ENCODE measurements at regions not wholly inside any gene's neighbourhood (a gene's known extent, or its start where the extent isn't known, plus 50 kb on each side); places are given as distances from the start of the nearest gene placed in this dataset.
"Not testable (repeated sequence)": the region's sequence is repeated elsewhere in the genome, so short reads cannot be mapped to it uniquely, and the experiment has no call there.

DNA sequence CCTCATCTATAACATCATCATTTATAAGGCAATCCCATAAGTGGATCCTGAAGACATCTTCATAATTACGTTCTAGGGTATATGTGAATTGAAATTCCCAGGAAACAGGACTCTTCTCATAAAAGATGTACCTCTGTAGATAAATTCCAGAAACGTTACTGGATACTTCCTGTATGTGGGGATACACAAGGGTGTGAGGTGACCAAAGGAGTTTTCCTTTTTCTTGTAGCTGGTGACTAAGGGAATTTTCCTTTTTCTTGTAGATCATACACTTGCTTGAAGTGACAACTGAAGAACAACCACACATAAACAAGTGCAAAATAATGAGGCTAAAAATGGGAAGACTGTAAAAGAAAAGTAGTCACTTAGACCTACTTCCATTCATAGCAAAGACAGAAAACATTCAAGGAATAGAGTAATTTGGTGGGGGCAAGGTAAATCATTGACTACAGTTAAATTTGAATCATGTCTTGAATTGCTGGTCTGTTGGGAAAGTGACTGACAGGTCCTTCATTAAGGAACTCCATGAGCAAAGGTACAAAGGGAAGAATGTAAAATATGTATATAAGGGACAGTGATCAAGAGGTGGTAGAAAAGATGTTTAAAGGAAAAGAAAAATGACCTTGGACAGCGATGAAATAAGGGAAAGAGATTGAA is 53.2 kb upstream of the UBE2E3 start:
- DNase-seq, result no peak

DNA sequence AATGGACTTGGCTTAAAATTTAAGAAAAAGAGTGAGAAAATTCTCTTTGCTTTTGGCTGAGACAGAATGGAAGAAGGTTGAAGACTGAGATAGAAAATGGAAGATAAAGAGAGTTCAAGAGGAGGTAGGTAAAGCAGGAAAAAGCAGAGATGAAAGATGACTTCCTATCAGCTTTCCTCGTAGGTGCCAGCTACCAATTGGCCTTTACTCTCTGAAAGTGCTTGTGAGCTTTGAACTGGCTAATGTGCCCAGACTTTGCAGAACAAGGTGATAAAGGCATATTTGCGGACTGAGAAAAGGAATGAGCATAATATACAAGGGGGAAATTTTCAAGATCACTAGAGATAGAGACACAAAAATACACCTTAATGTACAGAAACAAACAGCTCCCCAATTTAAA is 54.7 kb upstream of the UBE2E3 start:
- DNase-seq, result no peak

DNA sequence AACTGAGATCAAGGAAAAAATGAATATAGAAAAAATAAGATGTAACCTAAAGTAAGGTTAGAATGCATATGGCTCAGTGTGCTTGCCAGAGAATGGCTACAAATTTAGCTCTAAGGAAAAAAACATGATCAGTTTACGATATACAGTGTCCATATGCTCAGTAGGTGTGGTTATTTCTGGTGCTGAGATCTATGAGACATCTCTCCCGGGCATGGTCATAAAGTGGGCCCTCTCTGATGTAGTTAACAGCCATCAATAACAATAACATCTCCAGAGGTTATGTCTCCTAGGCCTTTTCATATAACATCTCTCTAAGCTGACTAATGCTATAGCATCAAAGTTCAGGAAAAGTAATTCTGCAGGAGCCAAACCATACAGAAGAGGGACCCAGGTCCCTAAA is 56.3 kb upstream of the UBE2E3 start:
- no peak for DNase-seq

DNA sequence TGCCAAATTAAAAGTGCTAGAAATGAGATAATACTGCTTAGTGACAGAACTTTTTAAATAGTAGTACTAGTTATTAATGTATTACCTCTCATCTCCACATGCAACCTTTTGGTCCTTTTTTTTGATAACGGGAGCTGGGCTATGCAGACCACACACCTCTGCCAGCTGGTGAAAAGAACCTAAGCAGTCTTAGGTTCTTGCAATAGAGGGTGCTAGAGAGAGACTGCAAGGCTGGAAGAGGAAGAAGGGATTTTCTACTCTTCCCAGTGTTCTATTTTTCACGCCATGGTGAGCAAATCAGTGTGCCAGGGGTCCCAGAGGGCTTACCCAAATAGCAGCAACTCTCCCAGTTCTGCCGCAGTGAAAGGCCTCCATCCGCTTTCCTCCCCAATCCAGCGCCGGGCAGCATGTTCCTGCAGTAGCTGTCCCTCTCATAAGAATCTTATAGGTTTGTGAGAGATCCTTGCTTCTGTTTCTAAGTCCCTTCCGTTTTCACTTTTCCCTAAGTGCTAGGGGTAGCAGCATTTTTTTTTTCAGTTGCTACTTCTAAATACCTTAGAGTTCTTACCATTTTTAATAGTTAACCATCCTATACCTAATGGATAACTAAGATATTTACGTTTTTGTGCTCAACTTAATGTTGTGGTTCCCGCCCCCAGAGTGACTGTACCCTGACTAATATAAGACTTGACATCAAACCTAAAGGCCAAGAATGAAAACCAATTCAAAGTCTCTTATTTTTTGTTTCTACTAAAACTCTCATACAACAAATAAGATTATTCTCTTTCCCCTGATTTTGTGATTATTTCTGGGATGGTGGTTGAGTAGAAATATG is 69.4 kb upstream of the UBE2E3 start:
- DNase-seq, result no peak

DNA sequence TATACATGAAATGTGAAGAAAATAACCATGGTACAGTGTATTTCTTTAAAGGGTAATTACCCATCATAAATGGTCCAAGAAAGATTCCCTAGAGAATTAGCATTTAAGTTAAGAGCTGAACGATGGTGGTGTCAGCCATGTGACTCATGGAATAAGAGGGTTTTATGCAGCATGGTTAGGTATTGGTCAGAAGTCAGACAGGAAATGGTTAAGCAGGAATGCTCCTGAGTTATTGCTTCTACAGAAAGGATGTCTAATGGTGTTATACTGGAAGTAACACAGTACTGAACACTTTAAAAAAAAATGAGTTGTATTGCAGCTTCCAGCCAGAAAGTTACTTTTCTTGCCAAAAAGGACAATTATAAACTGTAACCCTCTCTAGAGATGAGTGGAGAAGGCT is 72.7 kb upstream of the UBE2E3 start:
- DNase-seq, result no peak

DNA sequence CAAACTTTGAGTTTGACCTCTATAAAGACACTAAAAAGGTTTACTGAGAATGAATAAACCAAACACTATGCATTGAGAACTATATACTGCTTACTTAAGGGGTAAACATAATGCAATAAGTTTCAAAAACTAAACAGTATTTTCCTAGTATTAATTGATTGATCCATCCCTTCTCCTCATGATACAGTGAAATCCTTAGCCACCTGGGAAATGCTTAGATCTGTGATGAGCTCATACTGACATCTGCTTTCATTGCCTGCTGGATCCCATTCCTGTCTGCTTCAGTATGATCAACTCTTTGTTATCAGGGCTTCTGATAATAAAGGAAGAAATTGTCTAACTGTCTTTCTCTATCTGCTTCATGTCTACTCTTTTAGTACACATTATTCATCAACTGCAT is 74.9 kb upstream of the UBE2E3 start:
- no peak for DNase-seq

DNA sequence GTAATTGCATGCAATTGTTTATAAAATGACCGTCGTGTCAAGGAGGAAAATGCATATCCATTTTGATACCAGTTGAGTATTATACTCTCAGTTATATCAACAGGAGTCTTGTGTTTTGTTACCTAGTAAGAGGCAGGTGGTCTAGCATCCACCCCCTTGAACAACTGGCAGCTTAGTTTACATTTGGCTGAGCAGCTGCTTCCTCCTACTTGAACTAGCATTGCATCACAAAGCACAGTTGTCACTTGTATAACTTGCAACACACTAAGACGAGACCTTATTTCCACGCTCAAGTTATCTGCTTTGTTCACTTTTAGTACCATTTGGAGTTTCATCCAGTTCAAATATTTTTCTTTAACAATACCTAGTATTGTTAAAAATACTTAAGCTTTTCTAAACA is 75.4 kb upstream of the UBE2E3 start:
- no peak for DNase-seq

DNA sequence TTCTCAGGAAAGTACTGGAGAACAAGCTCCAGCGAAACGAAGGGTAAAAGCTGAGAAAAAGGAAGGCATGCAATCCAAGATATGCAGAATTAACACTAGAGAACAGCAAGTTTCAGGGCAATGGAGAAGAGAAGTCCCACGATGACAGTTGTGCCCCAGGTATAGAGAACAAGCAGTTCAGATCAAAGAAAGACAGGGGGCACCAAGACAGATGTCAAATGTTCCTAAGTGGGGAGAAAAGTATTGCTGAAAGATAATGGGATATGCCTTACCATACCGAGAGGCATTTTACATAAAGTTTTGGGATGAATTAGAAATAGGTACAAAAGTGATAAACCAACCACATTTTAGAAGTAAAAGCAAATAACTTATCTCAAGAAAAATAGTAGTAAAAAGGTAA is 79.1 kb upstream of the UBE2E3 start:
- no peak for DNase-seq

DNA sequence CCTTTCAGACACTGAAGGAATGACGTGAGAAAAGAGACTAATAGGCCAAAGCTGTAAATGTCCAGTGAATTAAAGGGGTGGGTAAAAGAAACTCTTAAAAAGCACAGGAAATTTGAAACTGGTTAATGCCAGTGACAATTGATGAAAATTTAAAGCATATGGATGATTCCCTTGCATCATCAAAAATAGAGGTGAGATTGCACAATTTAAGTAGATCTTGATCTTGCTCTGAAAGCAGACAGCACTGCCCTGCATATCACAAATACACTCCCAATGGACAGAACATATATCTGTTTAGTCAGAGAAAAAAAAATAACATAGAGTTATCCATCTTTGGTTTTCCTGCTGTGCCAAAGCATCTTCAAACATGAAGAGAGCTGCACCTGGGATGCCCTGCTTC is 86.7 kb upstream of the UBE2E3 start:
- no peak for DNase-seq

DNA sequence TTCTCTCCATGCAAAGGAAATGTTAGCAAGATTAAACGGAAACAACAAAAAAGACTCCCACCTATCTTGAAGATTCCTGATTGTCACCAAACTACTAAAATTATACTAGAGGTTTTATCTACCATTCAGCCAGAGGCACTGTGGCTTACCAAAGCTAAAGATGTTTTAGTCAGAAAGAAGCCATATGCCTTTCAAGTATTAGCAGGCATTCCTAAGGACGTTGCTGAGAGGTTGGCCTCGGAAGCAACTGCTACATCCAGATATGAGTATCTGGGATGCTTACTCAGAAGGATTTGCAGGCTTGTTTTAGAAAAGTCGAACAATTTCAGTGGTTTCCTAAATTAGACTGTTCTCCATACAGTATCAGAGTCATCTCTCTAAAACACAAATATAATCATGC is 88.3 kb upstream of the UBE2E3 start:
- no peak for DNase-seq

DNA sequence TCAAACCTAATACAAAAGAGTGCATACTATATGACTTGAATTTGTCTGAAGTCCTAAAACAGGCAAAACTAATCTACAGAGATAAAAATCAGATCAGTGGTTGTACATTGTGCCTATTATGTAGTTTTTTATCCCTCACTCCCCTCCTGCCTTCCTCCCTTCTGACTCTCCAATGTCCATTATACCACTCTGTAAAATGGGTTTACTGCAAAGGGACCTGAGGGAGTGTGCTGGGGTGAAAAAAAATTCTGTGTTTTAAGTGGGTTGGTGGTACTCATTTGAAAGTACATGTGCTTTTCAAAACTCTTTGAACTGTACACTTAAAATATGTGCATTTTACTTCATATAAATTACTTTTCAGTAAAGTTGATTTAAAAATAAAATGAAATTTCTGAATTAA is 89.0 kb upstream of the UBE2E3 start:
- no peak for DNase-seq

DNA sequence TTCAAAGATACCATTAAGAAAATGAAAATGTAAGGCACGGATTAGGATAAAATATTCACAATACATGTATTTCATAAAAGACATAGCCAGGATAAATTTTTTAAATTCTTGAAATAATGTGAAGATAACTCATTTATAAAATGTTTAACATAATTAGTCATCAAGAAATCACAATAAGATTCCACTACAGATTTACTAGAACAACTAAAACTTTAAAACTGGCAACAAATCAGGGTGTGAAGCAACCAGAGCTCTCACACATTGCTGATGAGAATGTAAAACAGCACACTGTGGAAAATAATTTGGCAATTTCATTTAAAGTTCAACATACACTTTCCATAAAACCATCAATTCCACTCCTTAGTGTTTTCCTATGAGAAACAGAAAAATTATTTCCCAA is 89.6 kb upstream of the UBE2E3 start:
- no peak for DNase-seq

DNA sequence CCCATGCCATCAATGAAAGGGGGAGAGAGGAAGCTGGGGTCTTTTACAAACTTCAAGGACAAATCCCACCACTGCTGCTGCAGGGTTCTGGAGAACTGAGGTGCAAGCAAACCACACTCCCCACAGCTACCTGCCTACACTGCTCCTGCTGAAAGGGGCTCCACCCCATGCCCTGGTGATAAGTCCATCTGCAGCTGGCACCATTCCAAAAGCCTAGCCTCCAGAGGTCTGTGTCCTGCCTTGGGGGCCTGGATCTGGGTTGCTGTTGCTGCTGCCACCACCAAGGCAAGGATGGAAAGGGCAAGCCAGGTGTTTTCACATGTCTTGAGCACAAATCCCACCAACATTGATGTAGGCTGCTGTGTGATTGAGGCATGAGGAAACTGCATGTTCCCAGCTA is 97.4 kb upstream of the UBE2E3 start:
- DNase-seq, result no peak

DNA sequence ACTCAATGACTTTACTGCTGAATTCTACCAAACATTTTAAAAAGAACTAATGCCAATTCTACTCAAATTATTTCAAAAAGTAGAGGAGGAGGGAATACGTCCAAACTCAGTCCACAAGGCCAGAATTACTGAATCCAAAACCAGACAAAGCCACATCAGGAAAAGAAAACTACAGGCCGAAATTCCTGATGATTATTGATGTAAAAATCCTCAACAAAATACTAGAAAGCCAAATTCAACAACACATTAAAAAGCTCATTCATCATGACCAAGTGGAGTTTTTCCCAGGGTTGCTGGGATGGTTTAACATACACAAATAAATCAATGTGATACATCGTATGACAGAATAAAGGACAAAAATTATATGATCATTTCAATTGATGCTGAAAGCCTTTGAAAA is 103.9 kb upstream of the UBE2E3 start:
- no peak for DNase-seq

DNA sequence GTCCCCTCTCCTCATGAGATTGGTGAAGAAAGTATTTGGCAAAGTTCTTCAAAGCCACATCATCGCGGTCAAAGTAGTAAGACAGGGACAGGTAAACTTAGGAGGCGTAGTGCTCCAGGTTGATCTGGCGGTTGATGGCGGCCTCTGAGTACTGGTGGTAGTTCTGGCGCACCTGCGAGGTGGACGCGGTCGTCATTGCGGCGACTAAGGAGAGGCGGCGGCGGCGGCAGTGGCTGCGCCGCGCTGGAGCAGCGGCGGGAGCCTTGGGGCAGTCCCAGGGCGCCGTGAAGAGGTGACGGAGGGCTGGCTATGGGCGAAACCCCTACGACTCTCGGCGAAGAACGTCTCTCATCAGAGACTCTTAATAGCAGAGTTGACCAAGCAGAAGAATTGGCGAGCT is 107.2 kb upstream of the UBE2E3 start:
- DNase-seq, result no peak

DNA sequence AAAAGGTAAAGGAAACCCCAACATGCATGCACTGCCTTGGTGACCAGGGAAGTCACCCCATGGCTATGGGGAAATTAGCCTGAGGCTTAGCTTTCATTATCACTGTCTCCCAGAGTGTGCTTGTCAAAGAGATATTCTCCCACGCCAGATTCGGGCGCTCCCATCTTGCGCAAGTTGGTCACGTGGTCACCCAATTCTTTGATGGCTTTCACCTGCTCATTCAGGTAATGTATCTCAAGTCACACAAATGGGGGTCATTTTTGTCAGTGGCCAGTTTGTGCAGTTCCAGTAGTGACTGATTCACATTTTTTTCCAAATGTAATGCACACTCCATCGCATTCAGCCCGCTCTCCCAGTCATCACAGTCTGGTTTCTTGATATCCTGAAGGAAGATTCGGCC is 107.6 kb upstream of the UBE2E3 start:
- DNase-seq, result not testable (repeated sequence)

DNA sequence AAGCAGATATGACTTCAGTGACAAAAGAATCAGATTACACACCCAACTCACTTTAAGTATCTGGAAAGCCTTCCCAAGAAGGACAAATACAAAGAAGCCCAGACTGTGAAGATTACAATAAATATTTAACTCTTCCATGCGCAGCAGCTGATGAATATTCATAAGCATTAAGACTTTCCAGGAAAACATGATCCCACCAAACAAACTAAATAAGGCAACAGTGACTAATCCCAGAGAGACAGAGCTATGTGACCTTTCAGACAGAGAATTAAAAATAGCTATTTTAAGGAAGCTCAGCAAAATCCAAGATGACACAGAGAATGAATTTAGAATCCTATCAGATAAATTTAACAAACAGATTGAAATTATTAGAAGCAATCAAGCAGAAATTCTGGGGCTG is 108.2 kb upstream of the UBE2E3 start:
- no peak for DNase-seq

DNA sequence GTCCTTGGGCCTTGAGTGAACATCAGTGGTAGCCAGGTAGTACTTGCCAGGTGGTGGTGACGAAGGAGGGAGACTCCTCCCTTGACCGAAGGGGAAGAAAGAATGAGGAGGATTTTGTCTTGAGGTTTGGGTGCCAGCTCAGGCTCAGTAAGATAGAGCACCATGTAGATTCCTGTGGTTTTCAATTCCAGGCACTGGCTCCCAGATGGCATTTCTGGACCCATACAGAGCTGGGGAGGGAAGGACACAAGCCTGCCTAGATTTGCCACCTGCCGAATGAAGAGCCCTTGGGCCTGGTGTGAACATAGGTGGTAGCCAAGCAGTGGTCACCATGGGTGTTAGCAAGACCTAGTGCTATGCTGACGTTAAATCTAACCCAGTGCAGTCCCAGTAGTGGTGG is 108.8 kb upstream of the UBE2E3 start:
- DNase-seq, result no peak

DNA sequence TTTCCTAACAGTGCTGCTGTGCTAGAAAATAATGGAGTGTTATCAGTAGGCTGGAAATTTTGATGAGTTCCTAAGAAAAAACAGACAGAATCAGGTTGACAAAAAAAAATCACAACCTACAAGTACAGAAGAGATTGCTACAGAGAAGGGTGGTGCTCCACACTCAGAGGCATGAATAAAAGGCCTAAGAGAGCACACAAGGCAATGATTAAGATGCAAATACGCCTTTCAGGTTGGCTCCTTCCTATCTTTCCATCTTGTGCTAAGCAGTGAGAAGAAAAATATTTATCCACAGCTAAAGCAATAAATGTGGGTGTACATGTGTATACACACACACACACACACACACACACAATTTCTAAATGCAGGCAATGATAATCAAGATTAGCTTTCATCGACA is 130.6 kb upstream of the UBE2E3 start:
- DNase-seq, result no peak

DNA sequence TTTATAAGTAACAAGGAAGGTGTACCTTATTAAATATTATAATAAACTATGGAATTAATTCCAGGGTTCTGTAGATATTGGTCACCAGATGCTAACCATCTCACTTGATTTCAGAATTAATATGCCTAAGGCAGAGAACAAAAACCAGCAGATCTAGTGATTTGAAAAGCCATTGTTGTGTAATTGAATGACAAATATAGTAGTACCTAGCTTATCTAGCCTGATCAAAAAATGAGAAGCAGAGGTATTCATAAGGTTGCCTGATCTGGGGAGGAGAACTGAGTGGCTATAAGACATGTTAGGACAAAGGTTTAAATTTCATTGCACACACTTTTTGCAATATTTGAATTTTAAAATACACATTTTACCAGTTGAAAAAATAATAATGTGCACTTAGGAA is 132.0 kb upstream of the UBE2E3 start:
- no peak for DNase-seq

DNA sequence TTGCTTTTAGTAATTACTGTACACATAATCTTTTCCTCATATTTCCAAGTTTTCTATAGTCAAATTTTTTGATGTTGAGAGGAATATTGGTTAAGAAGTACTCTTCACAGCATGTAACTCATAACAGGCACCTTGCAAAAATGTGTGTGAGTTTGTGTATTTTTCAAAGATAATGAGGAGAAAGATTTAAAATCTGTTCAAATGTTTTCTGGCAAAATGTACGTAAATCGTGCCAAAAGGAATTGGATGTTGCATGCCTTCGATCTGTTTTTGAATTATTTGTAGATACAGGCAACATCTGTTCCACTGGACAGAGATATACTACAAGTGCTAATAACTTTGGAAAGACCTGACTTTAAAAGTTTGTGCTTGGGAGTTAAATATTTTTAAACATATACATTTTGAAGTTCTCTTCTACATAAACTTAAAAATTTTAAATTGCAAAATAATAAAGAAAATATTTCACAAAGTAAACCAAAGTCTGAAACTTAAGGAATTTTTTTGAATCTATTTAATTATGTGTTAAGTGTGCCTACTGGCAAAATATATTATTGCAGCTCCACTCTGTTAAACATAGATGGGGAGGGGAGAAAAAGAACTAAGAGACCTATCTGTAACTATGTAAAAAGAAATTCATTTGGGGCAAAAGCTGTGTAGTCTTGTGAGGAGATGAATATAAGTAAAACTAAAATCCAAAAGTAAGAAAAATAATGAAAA is 133.5 kb upstream of the UBE2E3 start:
- DNase-seq, result no peak

DNA sequence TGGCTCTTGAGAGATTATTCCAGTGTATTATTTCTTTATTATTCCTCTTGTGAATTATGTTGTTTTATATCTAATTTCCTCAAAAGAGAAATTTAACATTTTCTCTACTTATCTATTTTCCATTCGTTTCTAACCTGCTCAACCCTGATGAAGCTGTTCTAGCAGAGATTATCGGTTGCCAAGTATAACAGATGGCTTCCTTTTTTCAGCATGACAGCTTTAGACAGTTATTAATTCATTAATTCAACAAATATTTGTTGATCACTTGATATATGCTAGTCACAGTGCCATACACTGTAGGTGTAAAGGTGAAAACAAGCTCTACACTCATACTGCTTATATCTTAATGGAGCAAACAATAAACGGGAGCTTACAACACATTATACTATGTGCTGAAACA is 137.9 kb upstream of the UBE2E3 start:
- no peak for DNase-seq

DNA sequence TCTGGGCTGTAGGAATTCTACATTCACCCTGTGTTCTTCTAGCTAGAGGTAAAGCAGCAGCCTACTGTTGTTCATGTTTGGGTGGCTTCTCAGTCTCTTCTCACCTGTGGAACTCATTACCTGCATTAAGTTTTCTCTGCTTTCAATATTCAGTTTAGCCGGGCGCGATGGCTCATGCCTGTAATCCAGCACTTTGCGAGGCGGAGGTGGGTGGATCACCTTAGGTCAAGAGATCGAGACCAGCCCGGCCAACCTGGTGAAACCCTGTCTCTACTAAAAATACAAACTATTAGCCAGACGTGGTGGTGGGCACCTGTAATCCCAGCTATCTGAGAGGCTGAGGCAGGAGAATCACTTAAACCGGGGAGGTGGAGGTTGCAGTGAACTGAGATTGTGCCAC is 139.8 kb upstream of the UBE2E3 start:
- DNase-seq, result no peak

DNA sequence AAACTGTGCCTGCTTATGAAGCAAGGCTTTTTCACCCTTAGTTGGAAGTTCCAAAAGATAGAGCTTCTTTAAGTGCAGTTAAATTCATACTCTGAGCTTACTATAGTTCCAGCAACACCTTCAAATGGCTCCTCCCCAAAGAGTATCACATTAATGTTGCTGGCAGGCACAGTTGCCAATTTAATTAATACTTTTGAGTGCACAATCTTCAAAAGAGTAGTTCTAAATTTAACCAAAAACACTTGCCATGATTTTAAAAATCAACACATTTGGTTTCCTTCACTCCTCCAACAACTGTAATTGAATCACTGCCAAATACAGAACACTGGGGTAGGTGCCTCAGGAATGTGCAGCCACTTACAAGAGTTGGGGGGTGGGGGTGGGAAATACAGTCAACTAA is 150.6 kb upstream of the UBE2E3 start:
- no peak for DNase-seq

All from SW 1271 (cell line).